Left ventricle myocardium inferior (tissue), 1 donor: ENCODE measurements at regions not wholly inside any gene's neighbourhood (a gene's known extent, or its start where the extent isn't known, plus 50 kb on each side); places are given as distances from the start of the nearest gene placed in this dataset.

ENCODE experiments used
- DNase-seq: peaks from one replicate; pipeline ENCODE4 v3.0.0-alpha.2; 2020
- H3K27ac ChIP-seq: fragments of 200-600 bp; replicated peaks from 2 replicates; pipeline ENCODE4 v1.8.0; 2021
- H3K27me3 ChIP-seq: fragments of 200-600 bp; 2 replicates; pipeline ENCODE4 v1.8.0; 2021; ENCODE audit warnings: low read depth
- H3K36me3 ChIP-seq: fragments of 200-600 bp; 2 replicates; pipeline ENCODE4 v1.8.0; 2021
- H3K4me1 ChIP-seq: fragments of 200-600 bp; 2 replicates; pipeline ENCODE4 v1.8.0; 2021
- H3K4me3 ChIP-seq: fragments of 200-600 bp; 2 replicates; pipeline ENCODE4 v1.8.0; 2021; ENCODE audit warnings: mild to moderate bottlenecking, moderate library complexity
- H3K9me3 ChIP-seq: fragments of 200-600 bp; replicated peaks from 2 replicates; pipeline ENCODE4 v1.8.0; 2021
- CTCF ChIP-seq: fragments of 200-600 bp; IDR thresholded peaks from 2 replicates; pipeline ENCODE4 v1.8.0; 2021; ENCODE audit warnings: antibody characterized with exemption, mild to moderate bottlenecking, borderline replicate concordance
- intact Hi-C: fragments of 100-400 bp; cut with micrococcal nuclease; formaldehyde crosslinking; loops from one replicate; pipeline ENCODE4 v1.11.0; 2022
- donor health status: DM: no; HTN: yes; CAD: no; lungs with severe emphysema.

- Histone ChIP-seq H3K27me3 (peaks cover 93% of the 10 kb centered on the region), H3K27ac (no peak overlapping the region), H3K4me3 (no peak overlapping the region), H3K36me3 (no peaks in the 10 kb centered on the region), H3K4me1 (no peaks in the 10 kb centered on the region), H3K9me3 (no peaks in the 10 kb centered on the region)
- intact Hi-C loops: no loop called here
- no peak for DNase-seq
- no peak for TF ChIP-seq CTCF
Measured at GRCh38 chr4:8783736-8784135, 87.9 kb downstream of the HMX1 start.

- no peaks in the 10 kb centered on the region for H3K9me3 ChIP-seq
- no peak for DNase-seq
- H3K36me3 ChIP-seq: no peaks in the 10 kb centered on the region
- peaks cover 87% of the 10 kb centered on the region for H3K27me3 ChIP-seq
- no peak overlapping the region for H3K27ac ChIP-seq
- H3K4me1 ChIP-seq: no peaks in the 10 kb centered on the region
- intact Hi-C loops: no loop called here
- no peak for TF ChIP-seq CTCF
- no peak overlapping the region for H3K4me3 ChIP-seq
Measured at GRCh38 chr4:8782135-8782534, 89.5 kb downstream of the HMX1 start.

- Histone ChIP-seq H3K27ac (no peak overlapping the region), H3K36me3 (no peaks in the 10 kb centered on the region), H3K9me3 (no peaks in the 10 kb centered on the region), H3K4me3 (no peak overlapping the region), H3K27me3 (peaks cover 83% of the 10 kb centered on the region), H3K4me1 (no peaks in the 10 kb centered on the region)
- TF ChIP-seq CTCF: no peak
- no peak for DNase-seq
- intact Hi-C loops: no loop called here
Measured at GRCh38 chr4:8781641-8782040, 90.0 kb downstream of the HMX1 start.

- H3K36me3 ChIP-seq: no peaks in the 10 kb centered on the region
- intact Hi-C loops: no loop called here
- H3K27ac ChIP-seq: no peak overlapping the region
- H3K4me1 ChIP-seq: no peaks in the 10 kb centered on the region
- DNase-seq: no peak
- H3K9me3 ChIP-seq: no peaks in the 10 kb centered on the region
- no peak overlapping the region for H3K4me3 ChIP-seq
- peaks cover 83% of the 10 kb centered on the region for H3K27me3 ChIP-seq
- no peak for TF ChIP-seq CTCF
Measured at GRCh38 chr4:8780596-8781368, 90.9 kb downstream of the HMX1 start.

- no peak overlapping the region for H3K4me3 ChIP-seq
- no peaks in the 10 kb centered on the region for H3K36me3 ChIP-seq
- TF ChIP-seq CTCF: no peak
- intact Hi-C loops: no loop called here
- H3K9me3 ChIP-seq: no peaks in the 10 kb centered on the region
- peaks cover 79% of the 10 kb centered on the region for H3K27me3 ChIP-seq
- no peak overlapping the region for H3K27ac ChIP-seq
- DNase-seq: no peak
- no peaks in the 10 kb centered on the region for H3K4me1 ChIP-seq
Measured at GRCh38 chr4:8780086-8780485, 91.6 kb downstream of the HMX1 start.
